HCT116 (cell line): ENCODE measurements at regions not wholly inside any gene's neighbourhood (a gene's known extent, or its start where the extent isn't known, plus 50 kb on each side); places are given as distances from the start of the nearest gene placed in this dataset.

Experiments
- ATAC-seq: fragments of 200-7000 bp; cut with Tn5 transposase; 2 replicates; pipeline ENCODE4 v1.9.1; 2020; ENCODE audit warnings: mild to moderate bottlenecking, moderate library complexity
- BruUV-seq: library from RNA; stranded (reverse); fragments of 400-500 nt; replicated peaks from 2 replicates; lab custom pipeline; 2021; lab: Mats Ljungman, UMichigan
- CTCF ChIA-PET: fragments of 300-600 bp; sonication (Branson Sonifier 250); formaldehyde crosslinking; loops from one replicate; lab custom pipeline; 2021; ENCODE audit warnings: antibody characterized with exemption; lab: Charles Lee
- POLR2A ChIA-PET: fragments of 300-600, 350-600 bp; sonication (Branson Sonifier 250); formaldehyde crosslinking; loops from one replicate; lab custom pipeline; 2021; ENCODE audit warnings: antibody characterized with exemption; lab: Charles Lee
- RAD21 ChIA-PET, 2 experiments: fragments of 300-600 bp; sonication (Branson Sonifier 250); formaldehyde crosslinking; loops; one replicate each; lab custom pipeline; 2023; ENCODE audit warnings: low total read pairs in 2 of 2; ENCODE audit not compliant: uncharacterized antibody in 2 of 2, unreplicated experiment in 2 of 2, low non-redundant PET in 1 of 2; lab: Charles Lee
- DNase-seq: peaks from one replicate; pipeline ENCODE4 v3.0.0-alpha.2; 2010; ENCODE audit warnings: low read depth, low spot score
- H2AFZ ChIP-seq: fragments of 200-600 bp; shearing (Covaris generic), sonication (generic); 2 replicates; pipeline ENCODE4 v1.6.1; 2017; ENCODE audit warnings: low read depth, mixed run types, mixed read lengths, antibody characterized with exemption, low read length; ENCODE audit not compliant: poor library complexity, severe bottlenecking
- H3K27ac ChIP-seq: 2 replicates; pipeline ENCODE4 v1.5.1; 2012; ENCODE audit warnings: low read depth, low read length
- H3K27me3 ChIP-seq: fragments of 200-600 bp; sonication (generic); 2 replicates; pipeline ENCODE4 v1.6.1; 2016; ENCODE audit warnings: mixed run types, low read length, mixed read lengths; ENCODE audit not compliant: insufficient read depth
- H3K36me3 ChIP-seq, 2 experiments: fragments of 200-500 bp in 1 of 2; fragments of 200-600 bp in 1 of 2; sonication (Bioruptor generic) in 1 of 2; sonication (generic) in 1 of 2; 2 replicates each; pipeline versions ENCODE4 v1.5.1 to v1.6.1; 2014 to 2016; ENCODE audit warnings: low read length in 2 of 2, inconsistent platforms in 1 of 2, mixed read lengths in 1 of 2, mixed run types in 1 of 2; ENCODE audit not compliant: insufficient read depth in 2 of 2, control insufficient read depth in 1 of 2
- H3K4me1 ChIP-seq, 2 experiments: fragments of 200-600 bp in 1 of 2; sonication (generic) in 1 of 2; 2 replicates each; pipeline versions ENCODE4 v1.5.1 to v1.6.1; 2012 to 2017; ENCODE audit warnings: low read length in 2 of 2, inconsistent platforms in 1 of 2, mild to moderate bottlenecking in 1 of 2, mixed read lengths in 1 of 2, mixed run types in 1 of 2, moderate library complexity in 1 of 2; ENCODE audit not compliant: insufficient read depth in 2 of 2, control insufficient read depth in 1 of 2
- H3K4me2 ChIP-seq: fragments of 200-600 bp; sonication (generic); 2 replicates; pipeline ENCODE4 v1.6.1; 2017; ENCODE audit warnings: mixed run types, low read length, mixed read lengths
- H3K4me3 ChIP-seq, 2 experiments: fragments of 200-600 bp in 1 of 2; sonication (generic) in 1 of 2; replicated peaks in 1 of 2; 2 replicates each; pipeline ENCODE4 v1.5.1; 2011 to 2016; ENCODE audit warnings: low read length in 2 of 2, control low read depth in 1 of 2, low read depth in 1 of 2, mild to moderate bottlenecking in 1 of 2, mixed read lengths in 1 of 2, mixed run types in 1 of 2
- H3K79me2 ChIP-seq: fragments of 200-600 bp; sonication (generic); 2 replicates; pipeline ENCODE4 v1.6.1; 2017; ENCODE audit warnings: mild to moderate bottlenecking, mixed run types, low read length, moderate library complexity, mixed read lengths; ENCODE audit not compliant: insufficient read depth
- H3K9ac ChIP-seq: fragments of 200-600 bp; sonication (generic); 2 replicates; pipeline ENCODE4 v1.6.1; 2016; ENCODE audit warnings: low read length, mixed read lengths
- H3K9me2 ChIP-seq: fragments of 200-600 bp; sonication (generic), shearing (Covaris generic); 2 replicates; pipeline ENCODE4 v1.6.1; 2017; ENCODE audit warnings: mixed run types, mild to moderate bottlenecking, moderate library complexity; ENCODE audit not compliant: insufficient read depth
- H3K9me3 ChIP-seq, 2 experiments: fragments of 200-500 bp in 1 of 2; fragments of 200-600 bp in 1 of 2; sonication (Bioruptor generic) in 1 of 2; sonication (generic) in 1 of 2; 2 replicates each; pipeline ENCODE4 v1.6.1; 2014 to 2017; ENCODE audit warnings: low read length in 2 of 2, mixed read lengths in 2 of 2, inconsistent platforms in 1 of 2, low read depth in 1 of 2, mild to moderate bottlenecking in 1 of 2, mixed run types in 1 of 2, moderate library complexity in 1 of 2; ENCODE audit not compliant: control insufficient read depth in 1 of 2, insufficient read depth in 1 of 2
- H4K20me1 ChIP-seq: fragments of 200-600 bp; sonication (generic), shearing (Covaris generic); 2 replicates; pipeline ENCODE4 v1.6.1; 2017; ENCODE audit warnings: mixed run types, mild to moderate bottlenecking, moderate library complexity; ENCODE audit not compliant: insufficient read depth
- CTCF ChIP-seq, 3 experiments: fragments of 200-600 bp in 1 of 3; sonication (generic) in 1 of 3; IDR thresholded peaks in 2 of 3; conservative IDR thresholded peaks in 1 of 3; 2 replicates each; pipeline ENCODE4 v1.5.1; 2012 to 2017; ENCODE audit warnings: low read depth in 2 of 3, low read length in 2 of 3, antibody characterized with exemption in 1 of 3, borderline replicate concordance in 1 of 3, control low read depth in 1 of 3, mild to moderate bottlenecking in 1 of 3, mixed read lengths in 1 of 3, mixed run types in 1 of 3, moderate library complexity in 1 of 3; ENCODE audit not compliant: insufficient read depth in 1 of 3
- EGR1 ChIP-seq: IDR thresholded peaks from 2 replicates; pipeline ENCODE4 v1.6.1; 2012; ENCODE audit warnings: low read depth
- EZH2 ChIP-seq: fragments of 200-600 bp; sonication (generic); IDR thresholded peaks from 2 replicates; pipeline ENCODE4 v1.6.1; 2017; ENCODE audit warnings: antibody characterized with exemption, mixed run types
- FOSL1 ChIP-seq: IDR thresholded peaks from 2 replicates; pipeline ENCODE4 v1.6.1; 2012; ENCODE audit warnings: low read depth
- MAX ChIP-seq: IDR thresholded peaks from 2 replicates; pipeline ENCODE4 v1.6.1; 2012
- POLR2A ChIP-seq: IDR thresholded peaks from 2 replicates; pipeline ENCODE4 v1.7.0; 2011; ENCODE audit warnings: borderline replicate concordance; ENCODE audit not compliant: insufficient read depth, insufficient read length; ENCODE audit errors: extremely low read depth
- RAD21 ChIP-seq: IDR thresholded peaks from 2 replicates; pipeline ENCODE4 v1.6.1; 2012; ENCODE audit warnings: low read depth, mild to moderate bottlenecking
- SIN3A ChIP-seq: IDR thresholded peaks from 2 replicates; pipeline ENCODE4 v1.6.1; 2012; ENCODE audit warnings: low read depth
- YY1 ChIP-seq: IDR thresholded peaks from 2 replicates; pipeline ENCODE4 v1.6.1; 2011; ENCODE audit warnings: low read length, low read depth, moderate library complexity, mild to moderate bottlenecking; ENCODE audit not compliant: insufficient replicate concordance; ENCODE audit errors: extremely low read depth
- ZFX ChIP-seq: fragments of 450-650 bp; IDR thresholded peaks from 2 replicates; pipeline ENCODE4 v1.6.1; 2017
- intact Hi-C: fragments of 100-400 bp; cut with micrococcal nuclease; formaldehyde crosslinking; loops from 2 replicates; pipeline ENCODE4 v1.10.0; 2022

GRCh38 chr15:68487087-68487843 lies 55.3 kb upstream of the ITGA11 start:
- H2AFZ ChIP-seq, result no peak overlapping the region
- H3K79me2 ChIP-seq, result no peaks in the 10 kb centered on the region
- H3K4me2 ChIP-seq, result no peak overlapping the region
- RAD21 ChIA-PET, result no interaction called here
- no peaks in the 10 kb centered on the region for H3K4me1 ChIP-seq
- intact Hi-C loops, result no loop called here
- H3K9me2 ChIP-seq, result no peaks in the 10 kb centered on the region
- no peaks in the 10 kb centered on the region for H4K20me1 ChIP-seq
- H3K27ac ChIP-seq, result no peak overlapping the region
- H3K9me3 ChIP-seq, result no peaks in the 10 kb centered on the region
- H3K4me3 ChIP-seq, result no peak overlapping the region
- POLR2A ChIA-PET, result interaction anchor here (1.0 kb wide), 1 partner anchor 10 kb away, joined by 3 read pairs; no protein-coding TSS in a partner anchor
- no TSS peak for BruUV-seq
- ATAC-seq (no peak), DNase-seq (no peak)
- TF ChIP-seq EGR1 (no peak), FOSL1 (no peak), YY1 (no peak), RAD21 (no peak), EZH2 (no peak), MAX (no peak), POLR2A (no peak), ZFX (no peak), CTCF (IDR thresholded peaks at IDR 0.05 in 2 of 3, conservative IDR thresholded peaks at IDR 0.05 in 1 of 3; ENCODE audit: borderline replicate concordance in 1 of 3, insufficient read depth in 1 of 3, low read depth in 2 of 3, low read length in 2 of 3) (no peak), SIN3A (no peak)
- no peak overlapping the region for H3K9ac ChIP-seq
- CTCF ChIA-PET, result no interaction called here
- H3K27me3 ChIP-seq, result peaks cover 25% of the 10 kb centered on the region; the same call in 1 of the 2 replicates
- no peaks in the 10 kb centered on the region for H3K36me3 ChIP-seq
